GM12878 (cell line): ENCODE measurements at regions not wholly inside any gene's neighbourhood (a gene's known extent, or its start where the extent isn't known, plus 50 kb on each side); places are given as distances from the start of the nearest gene placed in this dataset.

Experiments used
- ATAC-seq: fragments of 200-7000 bp; cut with Tn5 transposase; 3 replicates; pipeline ENCODE4 v1.9.1; 2020; ENCODE audit warnings: mild to moderate bottlenecking, moderate library complexity
- BruUV-seq: library from RNA; stranded (reverse); fragments of 400-500 nt; replicated peaks from 2 replicates; lab custom pipeline; 2021; lab: Mats Ljungman, UMichigan
- CTCF ChIA-PET: fragments of 300-600 bp; sonication (Branson Sonifier 250); formaldehyde crosslinking; extraction: SDS; loops from one replicate; lab custom pipeline; 2021; ENCODE audit warnings: inconsistent platforms; lab: Yijun Ruan, JAX
- POLR2A ChIA-PET: fragments of 350-600 bp; formaldehyde crosslinking; extraction: SDS; loops from one replicate; lab custom pipeline; 2021; ENCODE audit warnings: inconsistent platforms; lab: Charles Lee
- RAD21 ChIA-PET: fragments of 300-600 bp; sonication (Branson Sonifier 250); formaldehyde crosslinking; loops from one replicate; lab custom pipeline; 2023; ENCODE audit warnings: antibody characterized with exemption; ENCODE audit not compliant: unreplicated experiment; lab: Charles Lee
- SMC1A ChIA-PET: fragments of 300-600 bp; sonication (Branson Sonifier 250); formaldehyde crosslinking; loops from one replicate; lab custom pipeline; 2023; ENCODE audit not compliant: unreplicated experiment, uncharacterized antibody; lab: Charles Lee
- DNase-seq: peaks from one replicate; pipeline ENCODE4 v3.0.0-alpha.2; 2011; ENCODE audit warnings: low read depth, low spot score
- FAIRE-seq: peaks from 3 replicates; lab custom pipeline; 2011; peaks lifted over from hg19 to GRCh38; lab: Jason Lieb, UNC
- H2AFZ ChIP-seq: 2 replicates; pipeline ENCODE4 v1.6.0; 2011; ENCODE audit warnings: low read depth, low read length, control low read depth; ENCODE audit not compliant: control insufficient read depth
- H3K27ac ChIP-seq: 2 replicates; pipeline ENCODE4 v1.5.1; 2011; ENCODE audit warnings: control low read depth; ENCODE audit not compliant: control insufficient read depth, insufficient read depth
- H3K27me3 ChIP-seq, 2 experiments: replicated peaks in 1 of 2; 2 replicates each; pipeline versions ENCODE4 v1.6.0 to v1.6.1; 2011; ENCODE audit warnings: low read length in 1 of 2; ENCODE audit not compliant: control insufficient read depth in 2 of 2, insufficient read depth in 2 of 2
- H3K36me3 ChIP-seq, 2 experiments: 2 replicates each; pipeline ENCODE4 v1.5.1; 2011; ENCODE audit warnings: low read length in 1 of 2; ENCODE audit not compliant: control insufficient read depth in 2 of 2, insufficient read depth in 2 of 2
- H3K4me1 ChIP-seq: 2 replicates; pipeline ENCODE4 v1.6.1; 2011; ENCODE audit warnings: mild to moderate bottlenecking, low read length, moderate library complexity, mixed read lengths; ENCODE audit not compliant: control insufficient read depth, insufficient read depth
- H3K4me2 ChIP-seq: 2 replicates; pipeline ENCODE4 v1.6.0; 2011; ENCODE audit warnings: control low read depth; ENCODE audit not compliant: control insufficient read depth, insufficient read depth
- H3K4me3 ChIP-seq: fragments of 200-600 bp; sonication (generic); 2 replicates; pipeline ENCODE4 v1.5.1; 2016
- H3K79me2 ChIP-seq: 2 replicates; pipeline ENCODE4 v1.6.0; 2011; ENCODE audit warnings: low read length; ENCODE audit not compliant: control insufficient read depth, insufficient read depth
- H3K9ac ChIP-seq: 2 replicates; pipeline ENCODE4 v1.8.0; 2011; ENCODE audit warnings: low read length, control low read depth, mixed read lengths; ENCODE audit not compliant: control insufficient read depth, insufficient read depth
- H3K9me3 ChIP-seq: replicated peaks from 3 replicates; pipeline ENCODE4 v1.5.1; 2011; ENCODE audit warnings: mild to moderate bottlenecking, low read length; ENCODE audit not compliant: control insufficient read depth, insufficient read depth
- H4K20me1 ChIP-seq: 2 replicates; pipeline ENCODE4 v1.6.0; 2011; ENCODE audit not compliant: control insufficient read depth, insufficient read depth
- ETV6 ChIP-seq, 2 experiments: fragments of 450-650 bp in 1 of 2; IDR thresholded peaks in 1 of 2; conservative IDR thresholded peaks in 1 of 2; 2 replicates each; pipeline ENCODE4 v1.6.1; 2014; ENCODE audit warnings: antibody characterized with exemption in 1 of 2, borderline replicate concordance in 1 of 2, low read depth in 1 of 2, mild to moderate bottlenecking in 1 of 2, moderate library complexity in 1 of 2
- IKZF1 ChIP-seq: fragments of 450-650 bp; conservative IDR thresholded peaks from 2 replicates; pipeline ENCODE4 v1.6.1; 2017; ENCODE audit warnings: antibody characterized with exemption, mild to moderate bottlenecking
- JUND ChIP-seq: IDR thresholded peaks from 2 replicates; pipeline ENCODE4 v1.6.1; 2012; ENCODE audit warnings: low read depth, mild to moderate bottlenecking, low read length, improper control_type of control experiment, moderate library complexity
- MEF2B ChIP-seq: fragments of 450-650 bp; IDR thresholded peaks from 2 replicates; pipeline ENCODE4 v1.6.1; 2018; ENCODE audit warnings: mild to moderate bottlenecking, moderate library complexity; ENCODE audit not compliant: partially characterized antibody, poor library complexity, severe bottlenecking
- NFIC ChIP-seq: IDR thresholded peaks from 2 replicates; pipeline ENCODE4 v1.6.1; 2012; ENCODE audit warnings: low read depth, mild to moderate bottlenecking, inconsistent platforms, low read length, moderate library complexity
- NFXL1 ChIP-seq: fragments of 450-650 bp; IDR thresholded peaks from 2 replicates; pipeline ENCODE4 v1.6.1; 2017; ENCODE audit warnings: antibody characterized with exemption, mild to moderate bottlenecking, borderline replicate concordance
- RAD51 ChIP-seq: fragments of 450-650 bp; IDR thresholded peaks from 2 replicates; pipeline ENCODE4 v1.6.1; 2016; ENCODE audit warnings: moderate library complexity, mild to moderate bottlenecking, inconsistent platforms
- RB1 ChIP-seq: fragments of 450-650 bp; formaldehyde crosslinking; IDR thresholded peaks from 2 replicates; pipeline ENCODE4 v1.6.1; 2017; ENCODE audit warnings: mild to moderate bottlenecking, borderline replicate concordance
- SMAD1 ChIP-seq: fragments of 450-650 bp; IDR thresholded peaks from 2 replicates; pipeline ENCODE4 v1.6.1; 2018; ENCODE audit warnings: mild to moderate bottlenecking, low read depth; ENCODE audit not compliant: partially characterized antibody
- SMARCA5 ChIP-seq: fragments of 450-650 bp; IDR thresholded peaks from 2 replicates; pipeline ENCODE4 v1.6.1; 2017; ENCODE audit warnings: mild to moderate bottlenecking
- SMC3 ChIP-seq: IDR thresholded peaks from 2 replicates; pipeline ENCODE4 v1.6.1; 2011; ENCODE audit warnings: low read length, improper control_type of control experiment, borderline replicate concordance
- TBL1XR1 ChIP-seq: IDR thresholded peaks from 2 replicates; pipeline ENCODE4 v1.6.1; 2012; ENCODE audit warnings: low read depth, low read length, improper control_type of control experiment
- WRNIP1 ChIP-seq: IDR thresholded peaks from 2 replicates; pipeline ENCODE4 v1.6.1; 2011; ENCODE audit warnings: low read depth, low read length, improper control_type of control experiment, borderline replicate concordance
- YBX1 ChIP-seq: fragments of 450-650 bp; IDR thresholded peaks from 2 replicates; pipeline ENCODE4 v1.6.1; 2016; ENCODE audit warnings: antibody characterized with exemption
- ZNF207 ChIP-seq: fragments of 450-650 bp; IDR thresholded peaks from 2 replicates; pipeline ENCODE4 v1.6.1; 2014; ENCODE audit warnings: antibody characterized with exemption, mild to moderate bottlenecking, borderline replicate concordance
- WGBS: methylation state at CpG from one replicate; pipeline ENCODE4 v1.1.6; 2016; ENCODE audit warnings: low lambda C conversion rate; ENCODE audit not compliant: insufficient replicate concordance, insufficient coverage; ENCODE audit errors: missing lambda C conversion rate; 5-methylcytosine and 5-hydroxymethylcytosine counted together
- in situ Hi-C: fragments of 300-500 bp; cut with MboI; formaldehyde crosslinking; loops from 9 replicates; pipeline ENCODE4 v1.14.3; 2018; ENCODE audit warnings: mixed read lengths
- intact Hi-C: fragments of 100-400 bp; cut with micrococcal nuclease; formaldehyde crosslinking; loops from one replicate; pipeline ENCODE4 v1.14.2; 2022; ENCODE audit not compliant: unreplicated experiment
- TF ChIP-seq, protein P1 (sequence below): fragments of 450-650 bp; IDR thresholded peaks from 2 replicates; pipeline ENCODE4 v1.6.1; 2017; ENCODE audit warnings: mild to moderate bottlenecking, moderate library complexity

DNA sequence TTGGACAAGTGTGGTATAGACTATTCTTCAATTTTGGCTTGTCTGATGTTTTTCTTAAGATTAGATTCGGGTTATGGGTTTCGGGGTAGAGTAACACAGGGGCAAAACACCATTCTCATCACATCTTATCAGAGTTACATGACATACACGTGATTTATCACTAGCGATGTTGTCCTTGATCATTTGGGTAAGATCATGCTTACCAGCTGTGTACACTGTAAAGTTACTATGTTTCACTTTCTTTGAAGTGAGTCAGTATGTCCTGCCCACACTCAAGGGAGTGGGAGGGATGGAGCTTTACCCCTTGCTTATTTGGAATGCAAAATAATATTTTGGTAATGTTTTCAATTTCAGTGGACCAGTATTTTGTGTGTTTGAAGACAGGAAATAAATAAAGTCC, 101.8 kb upstream of the TAF11L2 start:
- FAIRE-seq (no peak), ATAC-seq (no peak)
- no peaks in the 10 kb centered on the region for H4K20me1 ChIP-seq
- H3K9ac ChIP-seq: no peak overlapping the region
- no peak overlapping the region for H3K27ac ChIP-seq
- no peak overlapping the region for H2AFZ ChIP-seq
- no peak overlapping the region for H3K4me3 ChIP-seq
- no peaks in the 10 kb centered on the region for H3K4me1 ChIP-seq
- H3K9me3 ChIP-seq: no peaks in the 10 kb centered on the region; the same call in 2 of the 3 replicates
- no peaks in the 10 kb centered on the region for H3K27me3 ChIP-seq
- intact Hi-C loops: no loop called here
- WGBS: 15% methylated on average over 4 of the region's 4 CpGs
- H3K36me3 ChIP-seq: no peaks in the 10 kb centered on the region
- ChIA-PET SMC1A (interaction anchor here (1.0 kb wide), 1 partner anchor 18 kb away, joined by 3 read pairs; no protein-coding TSS in a partner anchor), POLR2A (no interaction called here), RAD21 (interaction anchor here (0.5 kb wide), 1 partner anchor 1055 kb away, joined by 3 read pairs; no protein-coding TSS in a partner anchor)
- TF ChIP-seq SMARCA5: no peak
- TF ChIP-seq IKZF1: no peak
- no peak for TF ChIP-seq TBL1XR1
- TF ChIP-seq YBX1: no peak
- no peak for TF ChIP-seq SMAD1
- no peak for TF ChIP-seq RAD51
- TF ChIP-seq, all 136 proteins: peak for 0
- Histone ChIP-seq H3K4me2 (no peak overlapping the region), H3K79me2 (no peaks in the 10 kb centered on the region)
- CTCF ChIA-PET: interaction anchor here (0.7 to 1.0 kb wide), 2 partner anchors 8 to 72 kb away, joined by 3 to 4 read pairs; no protein-coding TSS in a partner anchor
- DNase-seq: no peak
- BruUV-seq: no TSS peak
- in situ Hi-C loops: no loop called here

DNA sequence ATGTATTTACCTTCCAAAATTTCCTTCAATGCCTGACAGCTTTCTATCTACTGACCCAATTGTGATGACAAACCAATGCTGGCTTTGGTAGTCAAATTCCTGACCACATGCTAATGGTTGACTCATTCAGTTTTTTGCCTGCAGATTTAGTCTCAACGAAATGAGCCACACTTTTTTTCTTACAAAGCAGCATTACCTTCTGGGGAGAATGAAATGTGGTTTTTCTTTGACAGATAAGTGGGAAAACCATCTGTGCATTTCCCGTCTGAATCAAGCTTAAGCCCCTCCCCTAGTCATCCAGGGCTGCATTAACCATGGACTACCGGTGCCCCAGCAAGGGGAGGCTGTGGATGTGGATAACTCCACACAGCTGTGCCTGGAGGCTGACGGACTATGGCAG, 99.6 kb upstream of the TAF11L2 start:
- in situ Hi-C loops: no loop called here
- Histone ChIP-seq H3K4me1 (no peaks in the 10 kb centered on the region), H3K27ac (no peak overlapping the region), H3K27me3 (no peaks in the 10 kb centered on the region), H3K9me3 (no peaks in the 10 kb centered on the region; the same call in 2 of the 3 replicates), H3K36me3 (no peaks in the 10 kb centered on the region), H4K20me1 (no peaks in the 10 kb centered on the region), H3K79me2 (no peaks in the 10 kb centered on the region), H2AFZ (no peak overlapping the region), H3K4me2 (no peak overlapping the region), H3K4me3 (no peak overlapping the region), H3K9ac (no peak overlapping the region)
- BruUV-seq: no TSS peak
- ATAC-seq (no peak; the same call in 2 of the 3 replicates), FAIRE-seq (no peak), DNase-seq (no peak)
- POLR2A ChIA-PET: no interaction called here
- RAD21 ChIA-PET: no interaction called here
- intact Hi-C loops: no loop called here
- SMC1A ChIA-PET: no interaction called here
- CTCF ChIA-PET: no interaction called here
- WGBS: 0% methylated on average over 4 of the region's 4 CpGs
- TF ChIP-seq WRNIP1 (no peak), ZNF207 (no peak), JUND (no peak), RB1 (no peak), NFXL1 (no peak), NFIC (no peak), ETV6 (conservative IDR thresholded peaks at IDR 0.05 in 1 of 2, IDR thresholded peaks at IDR 0.05 in 1 of 2; ENCODE audit: borderline replicate concordance in 1 of 2, low read depth in 1 of 2) (no peak), SMC3 (no peak), MEF2B (no peak)
- TF ChIP-seq, protein P1, sequence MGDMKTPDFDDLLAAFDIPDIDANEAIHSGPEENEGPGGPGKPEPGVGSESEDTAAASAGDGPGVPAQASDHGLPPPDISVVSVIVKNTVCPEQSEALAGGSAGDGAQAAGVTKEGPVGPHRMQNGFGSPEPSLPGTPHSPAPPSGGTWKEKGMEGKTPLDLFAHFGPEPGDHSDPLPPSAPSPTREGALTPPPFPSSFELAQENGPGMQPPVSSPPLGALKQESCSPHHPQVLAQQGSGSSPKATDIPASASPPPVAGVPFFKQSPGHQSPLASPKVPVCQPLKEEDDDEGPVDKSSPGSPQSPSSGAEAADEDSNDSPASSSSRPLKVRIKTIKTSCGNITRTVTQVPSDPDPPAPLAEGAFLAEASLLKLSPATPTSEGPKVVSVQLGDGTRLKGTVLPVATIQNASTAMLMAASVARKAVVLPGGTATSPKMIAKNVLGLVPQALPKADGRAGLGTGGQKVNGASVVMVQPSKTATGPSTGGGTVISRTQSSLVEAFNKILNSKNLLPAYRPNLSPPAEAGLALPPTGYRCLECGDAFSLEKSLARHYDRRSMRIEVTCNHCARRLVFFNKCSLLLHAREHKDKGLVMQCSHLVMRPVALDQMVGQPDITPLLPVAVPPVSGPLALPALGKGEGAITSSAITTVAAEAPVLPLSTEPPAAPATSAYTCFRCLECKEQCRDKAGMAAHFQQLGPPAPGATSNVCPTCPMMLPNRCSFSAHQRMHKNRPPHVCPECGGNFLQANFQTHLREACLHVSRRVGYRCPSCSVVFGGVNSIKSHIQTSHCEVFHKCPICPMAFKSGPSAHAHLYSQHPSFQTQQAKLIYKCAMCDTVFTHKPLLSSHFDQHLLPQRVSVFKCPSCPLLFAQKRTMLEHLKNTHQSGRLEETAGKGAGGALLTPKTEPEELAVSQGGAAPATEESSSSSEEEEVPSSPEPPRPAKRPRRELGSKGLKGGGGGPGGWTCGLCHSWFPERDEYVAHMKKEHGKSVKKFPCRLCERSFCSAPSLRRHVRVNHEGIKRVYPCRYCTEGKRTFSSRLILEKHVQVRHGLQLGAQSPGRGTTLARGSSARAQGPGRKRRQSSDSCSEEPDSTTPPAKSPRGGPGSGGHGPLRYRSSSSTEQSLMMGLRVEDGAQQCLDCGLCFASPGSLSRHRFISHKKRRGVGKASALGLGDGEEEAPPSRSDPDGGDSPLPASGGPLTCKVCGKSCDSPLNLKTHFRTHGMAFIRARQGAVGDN: no peak
